ENCODE measurements at regions not wholly inside any gene's neighbourhood (a gene's known extent, or its start where the extent isn't known, plus 50 kb on each side); places are given as distances from the start of the nearest gene placed in this dataset.

DNA sequence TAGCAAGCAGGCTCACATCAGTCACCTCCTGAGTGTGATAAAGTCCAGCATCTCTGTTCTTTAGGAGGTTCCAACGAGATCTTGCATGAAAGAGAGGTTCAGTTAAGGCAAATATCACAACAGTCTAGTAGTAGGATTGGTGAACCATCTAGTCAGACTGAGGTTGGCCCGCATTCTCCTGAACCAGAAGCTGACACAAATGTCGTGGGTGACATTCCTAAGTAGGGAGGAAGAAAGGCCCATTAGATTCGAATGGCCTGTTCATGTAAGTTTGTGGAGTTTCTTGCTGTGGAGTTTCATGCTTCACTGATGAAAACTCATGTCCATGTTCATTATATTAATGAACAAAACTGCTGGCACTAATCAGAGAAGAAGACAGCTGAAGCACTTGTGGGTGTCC, 66.7 kb upstream of the XCR1 start:
- DNase-seq (ENCODE audit: low spot score) (no peak), ATAC-seq (no peak)
- TF ChIP-seq, protein P1, sequence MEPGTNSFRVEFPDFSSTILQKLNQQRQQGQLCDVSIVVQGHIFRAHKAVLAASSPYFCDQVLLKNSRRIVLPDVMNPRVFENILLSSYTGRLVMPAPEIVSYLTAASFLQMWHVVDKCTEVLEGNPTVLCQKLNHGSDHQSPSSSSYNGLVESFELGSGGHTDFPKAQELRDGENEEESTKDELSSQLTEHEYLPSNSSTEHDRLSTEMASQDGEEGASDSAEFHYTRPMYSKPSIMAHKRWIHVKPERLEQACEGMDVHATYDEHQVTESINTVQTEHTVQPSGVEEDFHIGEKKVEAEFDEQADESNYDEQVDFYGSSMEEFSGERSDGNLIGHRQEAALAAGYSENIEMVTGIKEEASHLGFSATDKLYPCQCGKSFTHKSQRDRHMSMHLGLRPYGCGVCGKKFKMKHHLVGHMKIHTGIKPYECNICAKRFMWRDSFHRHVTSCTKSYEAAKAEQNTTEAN (CRISPR knock-in tag; IDR thresholded peaks at IDR 0.05): no peak
- TF ChIP-seq E2F1 (CRISPR knock-in tag; IDR thresholded peaks at IDR 0.05) (no peak), MXD4 (CRISPR knock-in tag; IDR thresholded peaks at IDR 0.05; ENCODE audit: borderline replicate concordance) (no peak), TCF7 (CRISPR knock-in tag; IDR thresholded peaks at IDR 0.05; ENCODE audit: low read depth) (no peak)
- H3K27me3 Mint-ChIP-seq (ENCODE audit: low read depth): no peaks in the 10 kb centered on the region
- peaks cover 11% of the 10 kb centered on the region for H3K9me3 Mint-ChIP-seq
- no peak overlapping the region for H3K27ac Mint-ChIP-seq
- no peak overlapping the region for H3K4me3 Mint-ChIP-seq
- CTCF ChIA-PET: no interaction called here
- no peaks in the 10 kb centered on the region for H3K4me1 Mint-ChIP-seq
- H3K36me3 Mint-ChIP-seq: no peaks in the 10 kb centered on the region
- POLR2A ChIA-PET: no interaction called here

- peaks cover 11% of the 10 kb centered on the region for H3K9me3 Mint-ChIP-seq
- ChIA-PET CTCF (no interaction called here), POLR2A (no interaction called here)
- H3K4me1 Mint-ChIP-seq: no peaks in the 10 kb centered on the region
- H3K36me3 Mint-ChIP-seq: no peaks in the 10 kb centered on the region
- no peak for DNase-seq (ENCODE audit: low spot score)
- ATAC-seq: no peak
- H3K27ac Mint-ChIP-seq: no peak overlapping the region
- no peak overlapping the region for H3K4me3 Mint-ChIP-seq
- TF ChIP-seq JUN (CRISPR knock-in tag; IDR thresholded peaks at IDR 0.05) (no peak), MAX (CRISPR knock-in tag; IDR thresholded peaks at IDR 0.05) (no peak), TEAD1 (CRISPR knock-in tag; IDR thresholded peaks at IDR 0.05) (no peak), ZNF232 (CRISPR knock-in tag; IDR thresholded peaks at IDR 0.05) (no peak), NFATC4 (CRISPR knock-in tag; IDR thresholded peaks at IDR 0.05) (no peak)
- H3K27me3 Mint-ChIP-seq (ENCODE audit: low read depth): no peaks in the 10 kb centered on the region
Observed at GRCh38 chr3:46093327-46093942, 66.2 kb upstream of the XCR1 start.

DNA sequence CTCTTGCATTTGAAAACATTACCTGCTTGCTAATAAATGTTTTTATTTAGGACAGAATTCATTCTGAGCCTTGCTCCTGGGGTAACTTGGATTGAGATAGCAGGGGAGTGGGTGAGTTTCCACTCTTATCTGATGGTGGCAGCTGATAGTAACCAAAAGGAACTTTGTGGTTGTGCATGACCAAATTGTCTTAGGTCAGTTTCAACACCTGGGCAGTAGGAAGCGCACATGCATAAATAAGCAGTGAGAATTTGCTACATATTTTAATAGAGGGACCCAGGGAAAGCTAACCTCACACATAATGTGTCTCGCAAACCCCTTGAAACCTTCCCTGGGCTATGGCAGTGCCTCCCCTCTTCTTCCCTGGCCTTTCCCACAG, 65.4 kb upstream of the XCR1 start:
- Mint-ChIP-seq H3K27ac (no peak overlapping the region), H3K36me3 (no peaks in the 10 kb centered on the region), H3K27me3 (ENCODE audit: low read depth) (no peaks in the 10 kb centered on the region), H3K4me1 (no peaks in the 10 kb centered on the region), H3K9me3 (peaks cover 11% of the 10 kb centered on the region), H3K4me3 (no peak overlapping the region)
- TF ChIP-seq ATF1 (CRISPR knock-in tag; IDR thresholded peaks at IDR 0.05): no peak
- TF ChIP-seq, protein P2, sequence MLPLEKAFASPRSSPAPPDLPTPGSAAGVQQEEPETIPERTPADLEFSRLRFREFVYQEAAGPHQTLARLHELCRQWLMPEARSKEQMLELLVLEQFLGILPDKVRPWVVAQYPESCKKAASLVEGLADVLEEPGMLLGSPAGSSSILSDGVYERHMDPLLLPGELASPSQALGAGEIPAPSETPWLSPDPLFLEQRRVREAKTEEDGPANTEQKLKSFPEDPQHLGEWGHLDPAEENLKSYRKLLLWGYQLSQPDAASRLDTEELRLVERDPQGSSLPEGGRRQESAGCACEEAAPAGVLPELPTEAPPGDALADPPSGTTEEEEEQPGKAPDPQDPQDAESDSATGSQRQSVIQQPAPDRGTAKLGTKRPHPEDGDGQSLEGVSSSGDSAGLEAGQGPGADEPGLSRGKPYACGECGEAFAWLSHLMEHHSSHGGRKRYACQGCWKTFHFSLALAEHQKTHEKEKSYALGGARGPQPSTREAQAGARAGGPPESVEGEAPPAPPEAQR (CRISPR knock-in tag; IDR thresholded peaks at IDR 0.05): no peak
- TF ChIP-seq IRF2 (CRISPR knock-in tag; IDR thresholded peaks at IDR 0.05; ENCODE audit: borderline replicate concordance, low read depth): no peak
- no peak for TF ChIP-seq NR1H2 (CRISPR knock-in tag; IDR thresholded peaks at IDR 0.05)
- no peak for TF ChIP-seq EMX1 (CRISPR knock-in tag; IDR thresholded peaks at IDR 0.05)
- TF ChIP-seq MXD4 (CRISPR knock-in tag; IDR thresholded peaks at IDR 0.05; ENCODE audit: borderline replicate concordance): no peak
- TF ChIP-seq ATF2 (CRISPR knock-in tag; IDR thresholded peaks at IDR 0.05; ENCODE audit: borderline replicate concordance, low read depth): no peak
- no peak for TF ChIP-seq HMGXB4 (CRISPR knock-in tag; IDR thresholded peaks at IDR 0.05)
- no peak for TF ChIP-seq SOX15 (CRISPR knock-in tag; IDR thresholded peaks at IDR 0.05)
- no peak for TF ChIP-seq CREB1 (CRISPR knock-in tag; IDR thresholded peaks at IDR 0.05)
- TF ChIP-seq, protein P3, sequence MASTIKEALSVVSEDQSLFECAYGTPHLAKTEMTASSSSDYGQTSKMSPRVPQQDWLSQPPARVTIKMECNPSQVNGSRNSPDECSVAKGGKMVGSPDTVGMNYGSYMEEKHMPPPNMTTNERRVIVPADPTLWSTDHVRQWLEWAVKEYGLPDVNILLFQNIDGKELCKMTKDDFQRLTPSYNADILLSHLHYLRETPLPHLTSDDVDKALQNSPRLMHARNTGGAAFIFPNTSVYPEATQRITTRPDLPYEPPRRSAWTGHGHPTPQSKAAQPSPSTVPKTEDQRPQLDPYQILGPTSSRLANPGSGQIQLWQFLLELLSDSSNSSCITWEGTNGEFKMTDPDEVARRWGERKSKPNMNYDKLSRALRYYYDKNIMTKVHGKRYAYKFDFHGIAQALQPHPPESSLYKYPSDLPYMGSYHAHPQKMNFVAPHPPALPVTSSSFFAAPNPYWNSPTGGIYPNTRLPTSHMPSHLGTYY (CRISPR knock-in tag; IDR thresholded peaks at IDR 0.05): no peak
- no peak for DNase-seq (ENCODE audit: low spot score)
- ATAC-seq: no peak
- ChIA-PET POLR2A (no interaction called here), CTCF (no interaction called here)
